ENCODE measurements at regions not wholly inside any gene's neighbourhood (a gene's known extent, or its start where the extent isn't known, plus 50 kb on each side); places are given as distances from the start of the nearest gene placed in this dataset.
"Not testable (repeated sequence)": the region's sequence is repeated elsewhere in the genome, so short reads cannot be mapped to it uniquely, and the experiment has no call there.

GRCh38 chr3:117809186-117810081, 1099.9 kb downstream of the TUSC7 start:
- intact Hi-C loops (cut with micrococcal nuclease), result no loop called here

DNA sequence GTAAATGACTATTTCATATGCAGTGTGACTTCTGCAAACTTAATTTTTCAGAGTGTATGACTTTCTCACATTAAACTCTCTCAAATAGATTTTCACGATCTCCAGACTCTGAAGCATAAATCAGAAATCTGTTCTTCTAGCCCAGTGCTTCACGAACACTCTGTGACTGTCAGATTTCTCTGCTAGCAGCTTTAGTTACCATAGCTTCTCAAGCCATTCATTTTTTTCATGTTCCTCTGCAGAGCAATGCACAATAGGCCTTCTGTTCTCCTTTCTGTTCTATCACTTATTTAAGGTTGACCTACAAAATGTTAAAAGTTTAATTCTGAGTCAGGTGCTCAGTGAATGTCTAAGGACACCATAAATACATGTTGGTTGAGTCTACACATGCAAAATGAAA, 1102.2 kb downstream of the TUSC7 start:
- intact Hi-C loops (cut with micrococcal nuclease), result no loop called here

DNA sequence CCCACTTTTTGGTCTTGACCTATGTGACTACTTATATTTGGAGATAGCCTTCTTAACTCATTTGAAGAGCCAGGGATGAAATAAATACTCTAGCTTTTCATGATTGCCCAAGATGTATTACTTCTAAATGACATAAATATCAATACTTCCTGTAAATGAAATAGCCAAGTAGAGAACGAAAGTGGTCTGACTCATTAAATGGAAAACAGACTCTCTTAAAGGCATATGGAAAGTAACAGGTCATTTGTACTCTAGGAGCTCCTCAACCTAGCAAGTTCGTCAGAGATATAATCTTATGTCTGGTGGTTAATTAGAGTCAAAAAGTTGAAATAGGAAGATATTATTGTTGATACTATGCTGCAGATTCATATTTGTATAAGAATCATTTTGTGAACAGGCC, 1105.4 kb downstream of the TUSC7 start:
- intact Hi-C loops (cut with micrococcal nuclease), result no loop called here

DNA sequence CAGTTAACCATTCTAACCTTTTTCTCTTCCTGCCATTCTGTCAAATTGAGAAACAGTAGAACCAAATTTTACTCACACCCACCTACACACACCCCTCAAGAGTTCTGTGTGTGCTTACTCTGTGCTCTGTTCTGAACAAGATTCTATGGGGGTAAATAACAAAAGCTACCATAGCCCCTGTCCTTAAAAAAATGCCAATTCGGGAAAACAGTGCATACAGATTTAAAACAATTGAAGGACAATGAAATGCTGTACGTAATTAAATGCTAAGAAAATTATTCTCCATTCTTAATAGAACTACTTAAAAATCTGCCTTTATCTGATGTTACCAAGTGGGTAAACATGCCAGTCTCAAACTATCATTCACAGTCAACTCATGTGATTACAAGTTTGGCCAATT, 1107.5 kb downstream of the TUSC7 start:
- intact Hi-C loops (cut with micrococcal nuclease), result no loop called here

GRCh38 chr3:117818592-117818991, 1109.0 kb downstream of the TUSC7 start:
- intact Hi-C loops (cut with micrococcal nuclease), result no loop called here

DNA sequence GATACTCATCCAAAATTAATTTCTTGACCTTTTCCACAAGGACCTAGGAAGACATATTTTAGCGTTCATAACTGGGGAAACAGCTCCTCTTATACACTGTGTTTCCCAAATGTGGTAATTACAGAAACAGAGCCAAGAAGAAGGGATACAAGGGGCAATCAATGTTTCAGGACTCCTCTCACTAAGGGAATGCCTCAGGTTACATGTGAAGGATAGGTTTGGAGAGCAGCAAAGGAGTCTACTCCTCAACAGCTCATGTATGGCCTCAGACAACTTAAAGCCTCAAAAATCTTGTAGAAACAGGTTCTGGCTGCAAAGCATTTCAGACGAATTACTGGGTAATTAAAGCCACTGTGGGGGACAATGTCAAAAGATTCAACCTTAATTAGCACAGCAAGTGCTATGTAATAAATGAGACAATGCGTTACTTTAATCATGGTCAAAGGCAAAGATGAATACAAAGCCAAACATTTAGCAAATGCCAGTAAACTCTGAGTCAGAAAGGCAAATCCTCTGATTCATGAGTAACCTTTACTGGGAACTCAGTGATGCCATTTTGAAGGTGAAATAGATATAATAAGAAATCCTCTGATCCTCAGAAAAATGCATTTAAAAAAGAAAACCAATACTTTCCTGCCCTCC, 1111.2 kb downstream of the TUSC7 start:
- intact Hi-C loops (cut with micrococcal nuclease), result no loop called here

DNA sequence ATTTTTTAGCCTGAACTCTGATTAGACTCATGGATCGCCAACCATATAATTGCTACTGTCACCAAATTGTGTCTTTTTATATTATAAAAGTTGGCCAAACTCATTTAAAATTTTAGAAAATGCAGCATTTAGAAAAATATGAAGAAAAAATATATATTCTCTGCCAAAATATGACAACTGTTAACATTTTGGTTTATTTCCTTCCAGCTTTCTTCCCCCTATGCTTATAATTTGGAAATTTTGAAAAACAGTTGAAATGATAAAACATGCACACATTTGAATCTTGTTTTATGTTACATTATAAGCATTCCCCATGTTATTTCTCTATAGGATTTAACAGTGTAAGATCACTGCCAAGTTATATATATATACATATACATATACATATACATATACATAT, 1112.8 kb downstream of the TUSC7 start:
- intact Hi-C loops (cut with micrococcal nuclease), result no loop called here

- intact Hi-C loops (cut with micrococcal nuclease), result no loop called here
Measured at GRCh38 chr3:117836296-117836695, 1126.7 kb downstream of the TUSC7 start.

GRCh38 chr3:117837391-117837790, 1127.8 kb downstream of the TUSC7 start:
- intact Hi-C loops (cut with micrococcal nuclease), result no loop called here

DNA sequence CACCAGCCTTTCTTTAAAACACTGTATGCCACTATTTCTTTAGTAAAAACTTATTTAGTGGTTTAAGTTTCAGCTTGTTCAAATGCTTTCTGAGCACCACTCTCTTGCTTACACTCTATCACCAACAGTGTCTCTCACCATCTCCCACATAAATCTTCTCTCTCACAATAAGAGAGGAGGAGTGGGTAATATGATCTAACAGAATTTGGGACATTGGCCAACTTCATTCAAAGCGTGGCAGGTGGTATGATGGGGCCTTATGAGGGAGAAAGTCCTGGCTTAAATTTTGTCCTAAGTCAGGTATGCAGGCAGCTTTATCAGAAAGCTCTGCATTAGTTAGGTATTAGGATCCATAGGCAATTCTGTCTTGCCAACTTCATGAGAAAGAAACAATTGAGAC, 1132.5 kb downstream of the TUSC7 start:
- intact Hi-C loops (cut with micrococcal nuclease), result no loop called here

DNA sequence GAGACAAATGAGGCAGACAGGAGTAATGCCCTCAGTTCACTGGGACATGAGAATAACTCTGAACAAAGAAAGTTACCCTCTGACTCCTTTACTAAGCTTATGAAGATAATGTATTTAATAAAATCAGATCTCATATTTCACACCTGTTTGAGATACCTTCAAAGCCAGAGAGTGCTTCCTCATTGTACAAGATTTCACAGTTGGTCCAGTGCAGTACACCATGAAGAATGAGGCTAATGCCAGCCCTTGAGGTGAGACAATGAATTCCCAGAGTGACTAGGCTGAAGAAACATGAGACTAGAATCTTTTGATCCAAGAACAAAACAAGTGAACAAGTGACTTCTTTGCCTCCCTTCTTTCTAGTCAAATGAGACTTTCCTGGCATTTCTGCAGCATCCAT, 1133.8 kb downstream of the TUSC7 start:
- intact Hi-C loops (cut with micrococcal nuclease), result no loop called here

GRCh38 chr3:117844676-117845075, 1135.1 kb downstream of the TUSC7 start:
- intact Hi-C loops (cut with micrococcal nuclease), result no loop called here

DNA sequence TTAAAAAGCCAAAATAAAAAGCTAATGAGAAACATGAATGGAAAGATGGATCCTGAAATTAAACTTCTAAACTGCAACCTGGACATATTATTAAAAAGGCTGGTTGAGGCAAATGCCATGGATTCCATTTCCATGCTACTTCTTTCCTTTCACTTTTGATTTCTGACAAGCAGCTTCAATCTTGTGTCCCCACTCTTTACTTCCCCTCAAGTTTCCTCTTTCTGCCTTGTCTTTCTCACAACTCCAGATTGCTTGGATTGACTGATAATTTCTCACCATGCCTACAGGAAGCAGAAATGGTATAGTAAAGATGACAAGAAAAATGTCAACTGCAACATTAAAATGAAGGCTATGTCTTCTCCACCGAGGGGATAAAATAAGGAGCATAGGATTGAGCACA, 1136.7 kb downstream of the TUSC7 start:
- intact Hi-C loops (cut with micrococcal nuclease), result no loop called here

GRCh38 chr3:117848606-117849005, 1139.0 kb downstream of the TUSC7 start:
- intact Hi-C loops (cut with micrococcal nuclease), result no loop called here

DNA sequence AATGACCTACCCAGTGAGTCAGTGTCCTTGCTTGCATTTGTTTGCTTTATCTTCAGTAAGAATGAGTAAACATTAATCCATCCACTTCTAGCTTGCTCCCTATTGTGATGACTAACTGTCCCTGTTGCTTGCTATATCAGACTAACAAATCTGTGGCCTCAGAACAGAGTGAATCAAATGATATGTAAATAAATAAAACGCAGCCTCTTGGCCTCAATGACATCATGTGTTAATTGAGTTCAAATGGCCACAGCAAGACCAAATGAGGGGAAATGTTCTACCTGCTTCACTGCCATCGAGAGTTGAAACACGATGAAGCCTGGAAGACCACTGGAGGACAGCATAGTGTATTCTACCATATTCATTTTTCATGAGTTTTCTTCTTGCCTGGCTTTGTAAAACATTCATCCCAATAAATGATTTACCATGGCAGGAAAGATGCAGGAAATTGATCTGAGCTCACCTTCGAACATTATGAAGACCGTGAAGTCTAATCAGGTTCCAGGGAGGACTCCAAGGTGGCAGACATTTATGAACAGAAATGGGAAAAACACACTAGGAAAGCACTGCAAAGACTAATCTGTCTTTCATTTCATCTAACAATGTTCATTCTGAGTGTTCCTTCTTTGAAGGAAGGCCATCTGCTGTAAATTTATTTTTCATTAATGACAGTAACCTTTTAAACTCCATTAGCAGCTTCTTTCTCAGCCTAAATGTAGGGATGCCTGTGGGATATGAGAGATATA, 1144.5 kb downstream of the TUSC7 start:
- intact Hi-C loops (cut with micrococcal nuclease), result no loop called here

- intact Hi-C loops (cut with micrococcal nuclease), result no loop called here
Measured at GRCh38 chr3:117856354-117856753, 1146.8 kb downstream of the TUSC7 start.

DNA sequence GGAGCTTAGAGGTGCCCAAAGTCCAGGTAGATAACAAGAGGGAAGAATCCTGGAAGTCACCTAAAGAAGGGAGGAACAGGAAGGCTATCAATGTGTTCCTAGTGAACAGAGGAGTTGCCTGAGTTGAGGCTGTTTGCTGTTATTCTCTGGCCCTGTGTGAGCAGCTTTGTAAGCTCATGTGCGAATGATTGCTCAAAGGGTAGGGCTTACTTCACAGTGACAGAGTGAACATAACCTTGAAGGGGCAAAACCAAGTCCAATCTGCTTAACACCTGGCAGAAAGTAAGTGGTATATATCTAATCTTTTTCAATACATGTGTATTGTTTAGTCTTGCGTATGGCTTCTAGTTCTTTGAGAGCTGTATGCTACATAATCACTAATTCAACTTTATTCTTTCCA, 1153.6 kb downstream of the TUSC7 start:
- intact Hi-C loops (cut with micrococcal nuclease), result no loop called here

DNA sequence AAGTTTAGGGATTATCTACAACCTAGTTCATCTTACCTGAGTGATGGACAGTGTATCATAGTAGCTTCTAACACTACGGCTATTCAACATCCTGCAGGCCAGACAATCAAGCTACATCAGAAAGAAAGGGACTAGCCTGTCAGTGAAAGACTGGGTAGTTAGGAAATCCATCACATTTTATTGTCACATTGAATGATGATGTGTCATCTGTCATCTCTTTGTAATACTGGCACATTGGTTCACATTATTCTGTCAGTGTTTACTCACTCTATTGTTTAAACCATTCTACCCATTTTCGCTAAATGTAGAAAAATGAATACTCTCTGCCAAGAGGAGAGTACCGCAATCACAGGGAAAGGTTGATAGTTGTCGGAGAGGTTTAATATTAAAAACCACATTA, 1155.8 kb downstream of the TUSC7 start:
- intact Hi-C loops (cut with micrococcal nuclease), result no loop called here

GRCh38 chr3:117868766-117869165, 1159.2 kb downstream of the TUSC7 start:
- intact Hi-C loops (cut with micrococcal nuclease), result no loop called here

DNA sequence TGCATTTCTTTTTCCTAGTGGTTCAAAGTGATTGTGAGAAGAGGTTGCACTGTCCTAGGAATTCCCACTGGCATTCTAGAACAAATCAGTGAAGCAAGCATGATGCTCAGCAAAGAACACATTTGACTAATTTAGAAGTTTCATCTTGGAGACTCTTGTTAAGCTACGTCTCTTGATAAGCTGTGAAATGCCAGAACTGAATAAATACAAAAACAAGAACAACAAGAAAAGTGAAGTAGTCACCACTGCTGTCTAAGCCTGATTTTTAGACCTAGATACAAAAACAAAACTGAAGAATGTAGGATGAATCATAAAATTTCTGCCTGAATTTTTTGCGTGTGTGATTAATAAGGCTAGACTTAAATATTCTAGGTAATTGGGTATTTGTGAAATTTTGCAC, 1162.4 kb downstream of the TUSC7 start:
- intact Hi-C loops (cut with micrococcal nuclease), result no loop called here

DNA sequence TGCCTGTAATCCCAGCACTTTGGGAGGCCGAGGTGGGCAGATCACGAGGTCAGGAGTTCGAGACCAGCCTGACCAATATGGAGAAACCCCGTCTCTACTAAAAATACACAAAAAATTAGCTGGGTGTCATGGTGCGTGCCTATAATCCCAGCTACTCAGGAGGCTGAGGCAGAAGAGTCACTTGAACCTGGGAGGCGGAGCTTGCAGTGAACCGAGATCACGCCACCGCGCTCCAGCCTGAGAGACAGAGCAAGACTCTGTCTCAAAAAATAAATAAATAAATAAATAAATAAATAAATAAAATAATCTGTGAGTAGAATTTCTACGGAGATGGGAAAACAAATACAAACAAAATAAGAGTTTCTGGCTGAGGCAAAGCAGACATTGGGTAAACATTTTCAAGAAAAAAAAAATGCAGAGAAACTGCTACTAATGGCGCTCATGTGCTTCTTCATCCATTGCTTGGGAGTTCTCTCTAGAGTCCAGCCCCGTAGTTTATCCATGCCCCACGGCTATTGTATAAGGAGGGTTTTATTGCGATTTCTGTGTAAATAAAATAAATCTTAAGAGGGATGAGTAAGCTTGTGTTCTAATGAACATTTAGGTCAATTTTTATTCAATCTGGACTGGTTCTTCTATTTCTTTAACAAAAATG, 1161.9 kb downstream of the IGSF11 start:
- intact Hi-C loops (cut with micrococcal nuclease), result not testable (repeated sequence)

GRCh38 chr3:117873249-117873600, 1161.4 kb downstream of the IGSF11 start:
- intact Hi-C loops (cut with micrococcal nuclease), result no loop called here

All from T-helper 1 cell treated with Interleukin-12 subunit alpha and Interleukin-12 subunit beta and Interleukin-4 antibody, amounts not matched to agents 30 ng/mL and 1 ng/mL, for 36 hours (primary cell).